T-cell (primary cell): ENCODE measurements at regions not wholly inside any gene's neighbourhood (a gene's known extent, or its start where the extent isn't known, plus 50 kb on each side); places are given as distances from the start of the nearest gene placed in this dataset.

Source experiments
- ATAC-seq, 4 experiments: fragments of 200-7000 bp in 3 of 4; fragments of 150-1000 bp in 1 of 4; cut with Tn5 transposase; replicated peaks in 1 of 4; 1 replicate in 3 of 4; 2 replicates in 1 of 4; pipeline ENCODE4 v1.10.0; 2021; ENCODE audit warnings: moderate library complexity in 3 of 4, mild to moderate bottlenecking in 2 of 4, moderate number of reproducible peaks in 1 of 4
- CTCF ChIA-PET, 2 donors: fragments of 300-600 bp; sonication (Branson Sonifier 250); formaldehyde crosslinking; loops; one replicate each; lab custom pipeline; 2022; ENCODE audit warnings: antibody characterized with exemption in 2 of 2; lab: Charles Lee
- POLR2A ChIA-PET, 2 donors: fragments of 300-600 bp; sonication (Branson Sonifier 250); formaldehyde crosslinking; loops; one replicate each; lab custom pipeline; 2022; ENCODE audit warnings: antibody characterized with exemption in 2 of 2; lab: Charles Lee
- DNase-seq, 35 experiments: peaks; one replicate each; pipeline versions ENCODE4 v3.0.0 to v3.0.0-alpha.2; 2013 to 2023
- H3K27ac ChIP-seq: one replicate; pipeline ENCODE4 v1.5.1; 2013; ENCODE audit warnings: low read length
- H3K27me3 ChIP-seq, 2 experiments: replicated peaks in 1 of 2; 1 replicate in 1 of 2; 2 replicates in 1 of 2; pipeline versions ENCODE4 v1.6.1 to v1.7.0; 2013; ENCODE audit warnings: low read length in 1 of 2, mixed read lengths in 1 of 2; ENCODE audit not compliant: control insufficient read depth in 2 of 2, insufficient read depth in 2 of 2; ENCODE audit errors: extremely low read depth in 1 of 2
- H3K36me3 ChIP-seq, 2 donors: 1 replicate in 1 of 2; 2 replicates in 1 of 2; pipeline versions ENCODE4 v1.6.1 to v1.7.0; 2013; ENCODE audit warnings: low read length in 1 of 2; ENCODE audit not compliant: control insufficient read depth in 2 of 2, insufficient read depth in 1 of 2; ENCODE audit errors: extremely low read depth in 1 of 2
- H3K4me1 ChIP-seq, 2 experiments: 1 replicate in 1 of 2; 2 replicates in 1 of 2; pipeline versions ENCODE4 v1.6.1 to v1.7.0; 2013; ENCODE audit warnings: low read length in 2 of 2, mixed read lengths in 1 of 2; ENCODE audit not compliant: insufficient read depth in 2 of 2, control insufficient read depth in 1 of 2; ENCODE audit errors: extremely low read depth in 1 of 2
- H3K4me3 ChIP-seq, 2 donors: 1 replicate in 1 of 2; 2 replicates in 1 of 2; pipeline versions ENCODE4 v1.5.1 to v1.7.0; 2013; ENCODE audit warnings: mild to moderate bottlenecking in 2 of 2, low read length in 1 of 2, moderate library complexity in 1 of 2; ENCODE audit not compliant: control insufficient read depth in 1 of 2; ENCODE audit errors: extremely low read depth in 1 of 2
- H3K9me3 ChIP-seq: 2 replicates; pipeline ENCODE4 v1.7.0; 2013
- H3K27ac Mint-ChIP-seq, 2 donors: one replicate each; pipeline ENCODE4 v1.8.0; 2020 to 2021; ENCODE audit warnings: mild to moderate bottlenecking in 2 of 2, mixed read lengths in 2 of 2
- H3K27me3 Mint-ChIP-seq, 2 donors: one replicate each; pipeline ENCODE4 v1.8.0; 2021 to 2022; ENCODE audit warnings: mixed read lengths in 2 of 2
- H3K36me3 Mint-ChIP-seq: one replicate; pipeline ENCODE4 v1.8.0; 2021; ENCODE audit warnings: mixed read lengths
- H3K4me1 Mint-ChIP-seq, 3 donors: one replicate each; pipeline ENCODE4 v1.8.0; 2020 to 2022; ENCODE audit warnings: mixed read lengths in 3 of 3, mild to moderate bottlenecking in 1 of 3
- H3K4me3 Mint-ChIP-seq, 3 donors: one replicate each; pipeline ENCODE4 v1.8.0; 2020 to 2022; ENCODE audit warnings: mild to moderate bottlenecking in 3 of 3, mixed read lengths in 3 of 3, moderate library complexity in 3 of 3
- H3K9me3 Mint-ChIP-seq, 3 donors: one replicate each; pipeline ENCODE4 v1.8.0; 2020 to 2022; ENCODE audit warnings: mixed read lengths in 3 of 3
- WGBS: methylation state at CpG from one replicate; pipeline ENCODE4 v1.1.5; 2013; ENCODE audit warnings: missing lambda C conversion rate; ENCODE audit not compliant: insufficient coverage; 5-methylcytosine and 5-hydroxymethylcytosine counted together

DNA sequence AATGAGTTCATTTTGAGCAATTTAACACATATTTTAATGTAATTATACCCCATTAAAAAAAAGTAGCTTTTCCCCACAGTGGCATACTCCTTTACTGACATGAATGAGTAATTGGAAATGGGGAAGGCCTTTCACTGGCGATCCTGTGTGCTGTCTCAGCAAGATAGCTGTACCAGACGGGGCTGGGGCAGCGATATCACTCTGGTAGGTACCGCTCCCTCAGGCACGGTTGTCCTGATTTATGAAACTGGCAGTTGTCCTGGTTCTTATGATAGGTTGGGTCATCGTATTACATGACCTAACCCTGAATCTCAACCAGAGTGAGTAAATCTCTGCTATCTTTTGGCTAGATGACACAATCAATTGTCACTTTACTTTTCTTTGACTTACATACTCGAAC, 355.0 kb upstream of the MAP3K7 start:
- H3K4me1 Mint-ChIP-seq, result peaks cover 6 to 9% (median 8%) of the 10 kb centered on the region in 3 donors
- H3K36me3 Mint-ChIP-seq, result no peaks in the 10 kb centered on the region
- no peak overlapping the region for H3K4me3 Mint-ChIP-seq
- DNase-seq, result no peak
- ATAC-seq, result no peak
- H3K27ac ChIP-seq, result no peak overlapping the region
- ChIA-PET CTCF (interaction anchor here in 1 of 2 donors (1.8 kb wide), 1 partner anchor 12 kb away, joined by 6 read pairs; no protein-coding TSS in a partner anchor), POLR2A (no interaction called here)
- no peaks in the 10 kb centered on the region for H3K9me3 Mint-ChIP-seq
- H3K9me3 ChIP-seq, result no peaks in the 10 kb centered on the region
- H3K36me3 ChIP-seq, result no peaks in the 10 kb centered on the region
- H3K4me1 ChIP-seq, result no peaks in the 10 kb centered on the region
- peaks cover 0 to 4% of the 10 kb centered on the region in 2 donors for H3K27me3 Mint-ChIP-seq
- no peak overlapping the region for H3K27ac Mint-ChIP-seq
- no peak overlapping the region for H3K4me3 ChIP-seq
- WGBS, result no CpG with 5 or more reads among the region's 7 CpGs
- no peaks in the 10 kb centered on the region for H3K27me3 ChIP-seq

DNA sequence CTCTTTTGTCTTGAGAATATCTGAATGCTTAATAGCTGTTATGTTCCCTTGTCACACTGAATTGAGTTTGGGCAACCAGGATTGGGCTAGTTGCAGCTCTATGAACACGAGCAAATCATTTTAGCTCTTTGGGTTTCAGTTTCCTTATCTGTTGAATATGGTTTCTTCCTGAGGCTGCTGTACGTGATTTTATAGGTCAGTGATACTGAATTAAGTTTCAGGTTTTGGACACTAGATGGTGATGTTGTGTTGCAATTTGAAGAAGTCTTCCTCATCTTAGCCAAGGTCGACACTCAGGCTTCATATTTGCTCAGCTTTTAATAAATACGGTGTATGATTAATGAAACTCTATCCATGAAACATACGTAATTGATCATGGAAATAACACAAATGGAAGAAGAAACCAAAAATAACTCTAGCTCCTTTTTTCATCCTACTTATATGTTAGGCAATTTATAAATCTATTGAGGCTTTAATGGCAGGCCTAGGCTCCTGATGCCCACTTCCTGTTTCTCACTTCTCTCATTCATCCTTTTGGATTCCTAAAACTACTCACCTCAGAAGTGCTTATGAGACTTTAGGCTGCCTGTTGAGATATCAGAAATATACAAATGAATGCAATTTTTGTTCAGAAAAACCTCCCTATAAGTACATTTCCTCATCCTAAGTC, 354.1 kb upstream of the MAP3K7 start:
- POLR2A ChIA-PET, result no interaction called here
- Histone ChIP-seq H3K9me3 (no peaks in the 10 kb centered on the region), H3K27me3 (no peaks in the 10 kb centered on the region), H3K4me1 (no peaks in the 10 kb centered on the region), H3K4me3 (no peak overlapping the region), H3K36me3 (no peaks in the 10 kb centered on the region), H3K27ac (no peak overlapping the region)
- WGBS, result 0% methylated on average over 1 of the region's 5 CpGs
- Mint-ChIP-seq H3K27ac (peak overlapping the region; percentile 34 to 62), H3K4me1 (peaks cover 6 to 9% (median 8%) of the 10 kb centered on the region in 3 donors), H3K36me3 (no peaks in the 10 kb centered on the region), H3K9me3 (no peaks in the 10 kb centered on the region), H3K27me3 (peaks cover 0 to 4% of the 10 kb centered on the region in 2 donors), H3K4me3 (peak overlapping the region; percentile 23 to 46 (median 26))
- DNase-seq, result peak in 2 of 35 experiments; percentile 22 to 71
- CTCF ChIA-PET, result interaction anchor here (0.6 to 1.8 kb wide), 8 partner anchors 8 to 677 kb away, joined by 3 to 6 read pairs (median 4); no protein-coding TSS in a partner anchor
- ATAC-seq, result peak; percentile 57 to 86 (median 78)

DNA sequence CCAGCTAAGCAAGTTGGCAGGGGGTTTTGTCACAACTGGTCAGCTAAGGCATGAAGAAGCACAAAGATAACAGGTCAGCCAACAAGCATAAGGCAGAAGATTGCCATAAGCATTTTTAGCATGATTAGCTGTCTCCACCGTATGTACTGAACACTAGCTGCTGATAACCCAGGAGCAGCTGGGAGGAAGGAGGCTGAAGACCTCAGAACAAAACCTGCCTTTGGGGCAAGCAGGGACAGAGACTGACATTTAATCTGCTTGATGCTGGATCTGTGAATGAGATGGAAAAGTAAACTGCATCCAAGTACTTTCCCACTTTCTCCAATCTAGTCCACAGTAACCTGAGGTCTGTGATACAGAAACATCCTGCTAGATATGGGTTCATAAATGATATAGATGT, 353.0 kb upstream of the MAP3K7 start:
- peaks cover 0 to 4% of the 10 kb centered on the region in 2 donors for H3K27me3 Mint-ChIP-seq
- no peak overlapping the region for H3K4me3 Mint-ChIP-seq
- ATAC-seq (no peak), DNase-seq (no peak)
- H3K4me1 Mint-ChIP-seq, result peaks cover 6 to 9% (median 8%) of the 10 kb centered on the region in 3 donors
- Histone ChIP-seq H3K27ac (no peak overlapping the region), H3K27me3 (no peaks in the 10 kb centered on the region), H3K9me3 (no peaks in the 10 kb centered on the region), H3K36me3 (no peaks in the 10 kb centered on the region), H3K4me1 (no peaks in the 10 kb centered on the region), H3K4me3 (no peak overlapping the region)
- no peaks in the 10 kb centered on the region for H3K9me3 Mint-ChIP-seq
- CTCF ChIA-PET, result interaction anchor here (0.8 to 1.0 kb wide), 3 partner anchors 16 to 328 kb away, joined by 3 read pairs; no protein-coding TSS in a partner anchor
- POLR2A ChIA-PET, result no interaction called here
- H3K36me3 Mint-ChIP-seq, result no peaks in the 10 kb centered on the region
- H3K27ac Mint-ChIP-seq, result no peak overlapping the region
- 92% methylated on average over 1 of the region's 1 CpG for WGBS

GRCh38 chr6:90938122-90938521, 351.2 kb upstream of the MAP3K7 start:
- Histone ChIP-seq H3K4me3 (no peak overlapping the region), H3K36me3 (no peaks in the 10 kb centered on the region), H3K27me3 (no peaks in the 10 kb centered on the region), H3K9me3 (no peaks in the 10 kb centered on the region), H3K4me1 (no peaks in the 10 kb centered on the region), H3K27ac (no peak overlapping the region)
- H3K27me3 Mint-ChIP-seq, result peaks cover 0 to 8% of the 10 kb centered on the region in 2 donors
- no peak overlapping the region for H3K27ac Mint-ChIP-seq
- no peaks in the 10 kb centered on the region for H3K36me3 Mint-ChIP-seq
- ChIA-PET POLR2A (interaction anchor here in 1 of 2 donors (0.5 to 1.0 kb wide), 2 partner anchors 9 to 16 kb away, joined by 3 read pairs; no protein-coding TSS in a partner anchor), CTCF (no interaction called here)
- no peak for ATAC-seq
- no peaks in the 10 kb centered on the region for H3K9me3 Mint-ChIP-seq
- no peak overlapping the region for H3K4me3 Mint-ChIP-seq
- DNase-seq, result no peak
- H3K4me1 Mint-ChIP-seq, result peaks cover 8 to 11% (median 9%) of the 10 kb centered on the region in 3 donors

DNA sequence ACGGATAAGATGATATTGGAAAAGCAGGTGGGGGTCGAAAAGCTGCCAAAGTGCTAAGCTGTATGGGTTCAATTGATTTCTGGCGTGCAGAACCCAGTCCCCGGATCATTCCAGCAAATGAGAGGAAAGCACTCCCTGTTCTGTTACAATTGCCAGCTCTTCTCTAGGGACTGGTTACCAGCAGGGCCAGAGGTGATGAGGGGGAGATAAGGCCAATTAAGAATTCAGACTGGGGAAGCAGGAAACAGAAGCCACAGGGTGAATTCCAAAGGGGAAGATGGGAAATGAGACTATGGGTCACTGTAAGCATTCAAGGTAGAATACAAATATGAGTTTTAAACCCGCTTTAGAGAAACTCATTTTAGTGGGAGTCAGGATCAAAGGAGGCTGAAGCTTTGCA, 349.4 kb upstream of the MAP3K7 start:
- Mint-ChIP-seq H3K27me3 (peaks cover 8 to 21% of the 10 kb centered on the region in 2 donors), H3K36me3 (no peaks in the 10 kb centered on the region), H3K4me1 (peaks cover 8 to 11% (median 8%) of the 10 kb centered on the region in 3 donors), H3K27ac (no peak overlapping the region), H3K4me3 (no peak overlapping the region), H3K9me3 (no peaks in the 10 kb centered on the region)
- ChIA-PET CTCF (no interaction called here), POLR2A (no interaction called here)
- Histone ChIP-seq H3K4me1 (no peaks in the 10 kb centered on the region), H3K27me3 (no peaks in the 10 kb centered on the region), H3K27ac (no peak overlapping the region), H3K9me3 (no peaks in the 10 kb centered on the region), H3K36me3 (no peaks in the 10 kb centered on the region), H3K4me3 (no peak overlapping the region)
- DNase-seq, result no peak
- no peak for ATAC-seq
- 89% methylated on average over 4 of the region's 5 CpGs for WGBS

DNA sequence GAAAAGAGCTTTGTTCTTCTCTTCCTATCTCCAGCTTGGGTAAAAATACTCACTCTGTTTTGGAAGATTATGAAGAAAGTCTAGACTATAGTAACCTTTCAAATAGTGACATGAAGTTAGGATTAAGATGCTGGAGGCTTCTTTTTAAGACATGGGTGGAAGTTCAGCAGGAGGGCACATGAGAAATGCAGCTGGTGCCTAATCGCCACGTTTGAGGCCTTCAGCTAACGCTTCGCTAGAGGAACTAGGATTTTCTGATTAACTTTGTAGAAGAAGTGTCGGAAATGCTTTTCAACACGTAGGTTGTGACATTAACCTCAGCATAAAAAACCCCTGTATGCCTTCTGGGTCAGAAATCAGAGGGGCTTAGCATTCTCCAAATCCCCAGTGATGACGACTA, 348.1 kb upstream of the MAP3K7 start:
- H3K27ac ChIP-seq, result no peak overlapping the region
- no peak overlapping the region for H3K4me3 ChIP-seq
- no peaks in the 10 kb centered on the region for H3K9me3 ChIP-seq
- no peak for DNase-seq
- no peaks in the 10 kb centered on the region for H3K36me3 ChIP-seq
- 80% methylated on average over 1 of the region's 7 CpGs for WGBS
- H3K4me3 Mint-ChIP-seq, result no peak overlapping the region
- ATAC-seq, result no peak
- H3K9me3 Mint-ChIP-seq, result no peaks in the 10 kb centered on the region
- H3K36me3 Mint-ChIP-seq, result no peaks in the 10 kb centered on the region
- H3K27ac Mint-ChIP-seq, result no peak overlapping the region
- no peaks in the 10 kb centered on the region for H3K4me1 ChIP-seq
- ChIA-PET POLR2A (no interaction called here), CTCF (interaction anchor here in 1 of 2 donors (0.5 kb wide), 1 partner anchor 11 kb away, joined by 5 read pairs; no protein-coding TSS in a partner anchor)
- peaks cover 0 to 5% (median 0%) of the 10 kb centered on the region in 3 donors for H3K4me1 Mint-ChIP-seq
- H3K27me3 Mint-ChIP-seq, result peaks cover 11 to 27% of the 10 kb centered on the region in 2 donors
- no peaks in the 10 kb centered on the region for H3K27me3 ChIP-seq
